WTC11 (cell line): ENCODE measurements at regions not wholly inside any gene's neighbourhood (a gene's known extent, or its start where the extent isn't known, plus 50 kb on each side); places are given as distances from the start of the nearest gene placed in this dataset.

Source experiments
- ATAC-seq: fragments of 200-7000 bp; cut with Tn5 transposase; 2 replicates; pipeline ENCODE4 v1.10.0; 2021; ENCODE audit warnings: mild to moderate bottlenecking, moderate library complexity
- CTCF ChIA-PET: fragments of 300-600 bp; sonication (Branson Sonifier 250); formaldehyde crosslinking; loops from one replicate; lab custom pipeline; 2021; ENCODE audit warnings: antibody characterized with exemption; lab: Charles Lee
- POLR2A ChIA-PET: fragments of 350-600 bp; sonication (Branson Sonifier 250); formaldehyde crosslinking; loops from one replicate; lab custom pipeline; 2021; ENCODE audit warnings: antibody characterized with exemption; lab: Charles Lee
- DNase-seq: peaks from one replicate; pipeline ENCODE4 v3.0.0; 2021; ENCODE audit warnings: low spot score
- H3K27ac Mint-ChIP-seq: 2 replicates; pipeline ENCODE4 v1.8.0; 2021; ENCODE audit warnings: mixed read lengths
- H3K27me3 Mint-ChIP-seq: 2 replicates; pipeline ENCODE4 v1.8.0; 2021; ENCODE audit warnings: low read depth, mild to moderate bottlenecking, moderate library complexity, mixed read lengths
- H3K36me3 Mint-ChIP-seq: 2 replicates; pipeline ENCODE4 v1.8.0; 2021; ENCODE audit warnings: mixed read lengths
- H3K4me1 Mint-ChIP-seq: 2 replicates; pipeline ENCODE4 v1.8.0; 2022; ENCODE audit warnings: mixed read lengths
- H3K4me3 Mint-ChIP-seq: 2 replicates; pipeline ENCODE4 v1.8.0; 2021; ENCODE audit warnings: mild to moderate bottlenecking, moderate library complexity, mixed read lengths
- H3K9me3 Mint-ChIP-seq: 2 replicates; pipeline ENCODE4 v1.8.0; 2021; ENCODE audit warnings: mixed read lengths
- AFF4 ChIP-seq: sonication (generic); formaldehyde crosslinking; IDR thresholded peaks from 2 replicates; pipeline ENCODE4 v1.8.1; 2023; ENCODE audit warnings: mild to moderate bottlenecking, missing genetic modification reagents, borderline replicate concordance
- CBFB ChIP-seq: sonication (generic); formaldehyde crosslinking; IDR thresholded peaks from 2 replicates; pipeline ENCODE4 v1.8.1; 2022; ENCODE audit warnings: mild to moderate bottlenecking, low read depth, missing genetic modification reagents
- CREB1 ChIP-seq: sonication (generic); formaldehyde crosslinking; IDR thresholded peaks from 2 replicates; pipeline ENCODE4 v1.8.0; 2023; ENCODE audit warnings: mild to moderate bottlenecking, missing genetic modification reagents
- ELF4 ChIP-seq: sonication (generic); formaldehyde crosslinking; IDR thresholded peaks from 2 replicates; pipeline ENCODE4 v1.8.1; 2022; ENCODE audit warnings: low read depth, mild to moderate bottlenecking, moderate library complexity, missing genetic modification reagents
- EMX1 ChIP-seq: fragments of 250-450 bp; sonication (Bioruptor Pico); IDR thresholded peaks from 2 replicates; pipeline ENCODE4 v1.8.0; 2021; ENCODE audit warnings: mild to moderate bottlenecking
- GTF2I ChIP-seq: fragments of 250-450 bp; sonication (Bioruptor Pico); conservative IDR thresholded peaks from 2 replicates; pipeline ENCODE4 v1.4.0; 2021; ENCODE audit warnings: mild to moderate bottlenecking
- JAZF1 ChIP-seq: fragments of 250-450 bp; sonication (Bioruptor Pico); IDR thresholded peaks from 2 replicates; pipeline ENCODE4 v1.9.0; 2021; ENCODE audit warnings: moderate library complexity, mild to moderate bottlenecking, inconsistent platforms
- NR1H2 ChIP-seq: sonication (generic); formaldehyde crosslinking; IDR thresholded peaks from 2 replicates; pipeline ENCODE4 v1.9.0; 2021; ENCODE audit warnings: mild to moderate bottlenecking, moderate library complexity, missing genetic modification reagents
- NR2C2 ChIP-seq: sonication (generic); formaldehyde crosslinking; IDR thresholded peaks from 2 replicates; pipeline ENCODE4 v1.8.0; 2022; ENCODE audit warnings: mild to moderate bottlenecking, missing genetic modification reagents
- NR3C1 ChIP-seq: sonication (generic); formaldehyde crosslinking; conservative IDR thresholded peaks from 2 replicates; pipeline ENCODE4 v1.8.1; 2023; ENCODE audit warnings: low read depth, mild to moderate bottlenecking, missing genetic modification reagents
- RORB ChIP-seq: fragments of 250-450 bp; sonication (Bioruptor Pico); IDR thresholded peaks from 2 replicates; pipeline ENCODE4 v1.9.0; 2021; ENCODE audit warnings: mild to moderate bottlenecking
- SMAD3 ChIP-seq: sonication (generic); formaldehyde crosslinking; IDR thresholded peaks from 2 replicates; pipeline ENCODE4 v1.8.0; 2022; ENCODE audit warnings: missing genetic modification reagents, mild to moderate bottlenecking, borderline replicate concordance
- ZBTB21 ChIP-seq: sonication (generic); formaldehyde crosslinking; IDR thresholded peaks from 2 replicates; pipeline ENCODE4 v1.8.1; 2023; ENCODE audit warnings: mild to moderate bottlenecking, missing genetic modification reagents, borderline replicate concordance
- ZMAT4 ChIP-seq: fragments of 250-450 bp; sonication (Bioruptor Pico); IDR thresholded peaks from 2 replicates; pipeline ENCODE4 v1.9.0; 2021; ENCODE audit warnings: mild to moderate bottlenecking
- ZNF423 ChIP-seq: fragments of 250-450 bp; sonication (Bioruptor Pico); IDR thresholded peaks from 2 replicates; pipeline ENCODE4 v2.1.2; 2022; ENCODE audit warnings: mild to moderate bottlenecking, moderate library complexity
- TF ChIP-seq, protein P1 (sequence below): sonication (generic); formaldehyde crosslinking; IDR thresholded peaks from 2 replicates; pipeline ENCODE4 v1.8.1; 2023; ENCODE audit warnings: mild to moderate bottlenecking, missing genetic modification reagents, moderate library complexity
- TF ChIP-seq, protein P2 (sequence below): sonication (generic); formaldehyde crosslinking; IDR thresholded peaks from 2 replicates; pipeline ENCODE4 v1.8.1; 2023; ENCODE audit warnings: mild to moderate bottlenecking, missing genetic modification reagents
- TF ChIP-seq, protein P3 (sequence below): sonication (generic); formaldehyde crosslinking; IDR thresholded peaks from 2 replicates; pipeline ENCODE4 v1.8.1; 2023; ENCODE audit warnings: mild to moderate bottlenecking, moderate library complexity, missing genetic modification reagents
- TF ChIP-seq, protein P4 (sequence below): sonication (generic); formaldehyde crosslinking; IDR thresholded peaks from 2 replicates; pipeline ENCODE4 v1.8.0; 2023; ENCODE audit warnings: missing genetic modification reagents
- TF ChIP-seq, protein P5 (sequence below): fragments of 250-450 bp; sonication (Bioruptor Pico); IDR thresholded peaks from 2 replicates; pipeline ENCODE4 v2.1.2; 2022; ENCODE audit warnings: mild to moderate bottlenecking, moderate library complexity
- TF ChIP-seq, protein P6 (sequence below): sonication (generic); formaldehyde crosslinking; IDR thresholded peaks from 2 replicates; pipeline ENCODE4 v1.8.0; 2022; ENCODE audit warnings: mild to moderate bottlenecking, missing genetic modification reagents
- TF ChIP-seq, protein P7 (sequence below): sonication (generic); formaldehyde crosslinking; IDR thresholded peaks from 2 replicates; pipeline ENCODE4 v1.8.1; 2022; ENCODE audit warnings: mild to moderate bottlenecking, moderate library complexity, missing genetic modification reagents

DNA sequence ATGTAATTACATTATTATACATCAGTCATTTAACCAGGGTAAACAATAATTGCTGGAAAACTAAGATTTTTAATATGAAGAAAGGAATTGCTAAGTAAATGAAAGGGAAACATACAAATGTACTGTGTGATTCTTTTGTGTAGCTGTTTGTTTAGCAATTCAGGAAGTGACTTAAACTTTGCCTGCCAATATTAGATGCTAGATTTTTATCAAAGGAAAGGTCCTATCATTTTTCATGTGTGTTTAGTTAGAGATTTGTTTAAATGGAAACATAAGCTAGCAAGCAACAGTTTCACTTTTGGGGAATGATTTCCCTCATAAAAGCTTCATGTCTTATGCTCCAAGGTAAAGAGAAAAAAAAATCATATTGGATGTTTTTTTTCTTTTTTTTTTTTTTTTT is 95.1 kb upstream of the LIMCH1 start (continued):
- TF ChIP-seq, protein P1, sequence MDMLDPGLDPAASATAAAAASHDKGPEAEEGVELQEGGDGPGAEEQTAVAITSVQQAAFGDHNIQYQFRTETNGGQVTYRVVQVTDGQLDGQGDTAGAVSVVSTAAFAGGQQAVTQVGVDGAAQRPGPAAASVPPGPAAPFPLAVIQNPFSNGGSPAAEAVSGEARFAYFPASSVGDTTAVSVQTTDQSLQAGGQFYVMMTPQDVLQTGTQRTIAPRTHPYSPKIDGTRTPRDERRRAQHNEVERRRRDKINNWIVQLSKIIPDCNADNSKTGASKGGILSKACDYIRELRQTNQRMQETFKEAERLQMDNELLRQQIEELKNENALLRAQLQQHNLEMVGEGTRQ (CRISPR knock-in tag): no peak
- TF ChIP-seq SMAD3 (CRISPR knock-in tag): no peak
- TF ChIP-seq, protein P2, sequence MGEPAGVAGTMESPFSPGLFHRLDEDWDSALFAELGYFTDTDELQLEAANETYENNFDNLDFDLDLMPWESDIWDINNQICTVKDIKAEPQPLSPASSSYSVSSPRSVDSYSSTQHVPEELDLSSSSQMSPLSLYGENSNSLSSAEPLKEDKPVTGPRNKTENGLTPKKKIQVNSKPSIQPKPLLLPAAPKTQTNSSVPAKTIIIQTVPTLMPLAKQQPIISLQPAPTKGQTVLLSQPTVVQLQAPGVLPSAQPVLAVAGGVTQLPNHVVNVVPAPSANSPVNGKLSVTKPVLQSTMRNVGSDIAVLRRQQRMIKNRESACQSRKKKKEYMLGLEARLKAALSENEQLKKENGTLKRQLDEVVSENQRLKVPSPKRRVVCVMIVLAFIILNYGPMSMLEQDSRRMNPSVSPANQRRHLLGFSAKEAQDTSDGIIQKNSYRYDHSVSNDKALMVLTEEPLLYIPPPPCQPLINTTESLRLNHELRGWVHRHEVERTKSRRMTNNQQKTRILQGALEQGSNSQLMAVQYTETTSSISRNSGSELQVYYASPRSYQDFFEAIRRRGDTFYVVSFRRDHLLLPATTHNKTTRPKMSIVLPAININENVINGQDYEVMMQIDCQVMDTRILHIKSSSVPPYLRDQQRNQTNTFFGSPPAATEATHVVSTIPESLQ (CRISPR knock-in tag): no peak
- TF ChIP-seq JAZF1 (CRISPR knock-in tag): no peak
- no peak for TF ChIP-seq NR3C1 (CRISPR knock-in tag)
- no peak for TF ChIP-seq CREB1 (CRISPR knock-in tag)
- TF ChIP-seq GTF2I (CRISPR knock-in tag): no peak
- no peak for TF ChIP-seq ZNF423 (CRISPR knock-in tag)
- no peak for TF ChIP-seq RORB (CRISPR knock-in tag)
- no peak for TF ChIP-seq NR2C2 (CRISPR knock-in tag)
- TF ChIP-seq CBFB (CRISPR knock-in tag): no peak

- Mint-ChIP-seq H3K4me1 (peaks cover 6% of the 10 kb centered on the region), H3K4me3 (no peak overlapping the region), H3K36me3 (no peaks in the 10 kb centered on the region), H3K9me3 (no peaks in the 10 kb centered on the region), H3K27me3 (no peaks in the 10 kb centered on the region), H3K27ac (no peak overlapping the region)
- ATAC-seq (no peak), DNase-seq (no peak)
- CTCF ChIA-PET: interaction anchor here (1.0 kb wide), 1 partner anchor 28 kb away, joined by 3 read pairs; no protein-coding TSS in a partner anchor
- TF ChIP-seq, protein P3, sequence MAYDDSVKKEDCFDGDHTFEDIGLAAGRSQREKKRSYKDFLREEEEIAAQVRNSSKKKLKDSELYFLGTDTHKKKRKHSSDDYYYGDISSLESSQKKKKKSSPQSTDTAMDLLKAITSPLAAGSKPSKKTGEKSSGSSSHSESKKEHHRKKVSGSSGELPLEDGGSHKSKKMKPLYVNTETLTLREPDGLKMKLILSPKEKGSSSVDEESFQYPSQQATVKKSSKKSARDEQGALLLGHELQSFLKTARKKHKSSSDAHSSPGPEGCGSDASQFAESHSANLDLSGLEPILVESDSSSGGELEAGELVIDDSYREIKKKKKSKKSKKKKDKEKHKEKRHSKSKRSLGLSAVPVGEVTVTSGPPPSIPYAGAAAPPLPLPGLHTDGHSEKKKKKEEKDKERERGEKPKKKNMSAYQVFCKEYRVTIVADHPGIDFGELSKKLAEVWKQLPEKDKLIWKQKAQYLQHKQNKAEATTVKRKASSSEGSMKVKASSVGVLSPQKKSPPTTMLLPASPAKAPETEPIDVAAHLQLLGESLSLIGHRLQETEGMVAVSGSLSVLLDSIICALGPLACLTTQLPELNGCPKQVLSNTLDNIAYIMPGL (CRISPR knock-in tag): no peak
- TF ChIP-seq ZBTB21 (CRISPR knock-in tag) (no peak), AFF4 (CRISPR knock-in tag) (no peak), ELF4 (CRISPR knock-in tag) (no peak), NR2C2 (CRISPR knock-in tag) (no peak), ZMAT4 (CRISPR knock-in tag) (no peak), EMX1 (CRISPR knock-in tag) (no peak), NR1H2 (no peak), SMAD3 (CRISPR knock-in tag) (no peak), RORB (CRISPR knock-in tag) (no peak)
- TF ChIP-seq, protein P4, sequence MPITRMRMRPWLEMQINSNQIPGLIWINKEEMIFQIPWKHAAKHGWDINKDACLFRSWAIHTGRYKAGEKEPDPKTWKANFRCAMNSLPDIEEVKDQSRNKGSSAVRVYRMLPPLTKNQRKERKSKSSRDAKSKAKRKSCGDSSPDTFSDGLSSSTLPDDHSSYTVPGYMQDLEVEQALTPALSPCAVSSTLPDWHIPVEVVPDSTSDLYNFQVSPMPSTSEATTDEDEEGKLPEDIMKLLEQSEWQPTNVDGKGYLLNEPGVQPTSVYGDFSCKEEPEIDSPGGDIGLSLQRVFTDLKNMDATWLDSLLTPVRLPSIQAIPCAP: no peak
- TF ChIP-seq, protein P5, sequence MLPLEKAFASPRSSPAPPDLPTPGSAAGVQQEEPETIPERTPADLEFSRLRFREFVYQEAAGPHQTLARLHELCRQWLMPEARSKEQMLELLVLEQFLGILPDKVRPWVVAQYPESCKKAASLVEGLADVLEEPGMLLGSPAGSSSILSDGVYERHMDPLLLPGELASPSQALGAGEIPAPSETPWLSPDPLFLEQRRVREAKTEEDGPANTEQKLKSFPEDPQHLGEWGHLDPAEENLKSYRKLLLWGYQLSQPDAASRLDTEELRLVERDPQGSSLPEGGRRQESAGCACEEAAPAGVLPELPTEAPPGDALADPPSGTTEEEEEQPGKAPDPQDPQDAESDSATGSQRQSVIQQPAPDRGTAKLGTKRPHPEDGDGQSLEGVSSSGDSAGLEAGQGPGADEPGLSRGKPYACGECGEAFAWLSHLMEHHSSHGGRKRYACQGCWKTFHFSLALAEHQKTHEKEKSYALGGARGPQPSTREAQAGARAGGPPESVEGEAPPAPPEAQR (CRISPR knock-in tag): no peak
- TF ChIP-seq, protein P6, sequence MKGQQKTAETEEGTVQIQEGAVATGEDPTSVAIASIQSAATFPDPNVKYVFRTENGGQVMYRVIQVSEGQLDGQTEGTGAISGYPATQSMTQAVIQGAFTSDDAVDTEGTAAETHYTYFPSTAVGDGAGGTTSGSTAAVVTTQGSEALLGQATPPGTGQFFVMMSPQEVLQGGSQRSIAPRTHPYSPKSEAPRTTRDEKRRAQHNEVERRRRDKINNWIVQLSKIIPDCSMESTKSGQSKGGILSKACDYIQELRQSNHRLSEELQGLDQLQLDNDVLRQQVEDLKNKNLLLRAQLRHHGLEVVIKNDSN (CRISPR knock-in tag): no peak
- TF ChIP-seq, protein P7, sequence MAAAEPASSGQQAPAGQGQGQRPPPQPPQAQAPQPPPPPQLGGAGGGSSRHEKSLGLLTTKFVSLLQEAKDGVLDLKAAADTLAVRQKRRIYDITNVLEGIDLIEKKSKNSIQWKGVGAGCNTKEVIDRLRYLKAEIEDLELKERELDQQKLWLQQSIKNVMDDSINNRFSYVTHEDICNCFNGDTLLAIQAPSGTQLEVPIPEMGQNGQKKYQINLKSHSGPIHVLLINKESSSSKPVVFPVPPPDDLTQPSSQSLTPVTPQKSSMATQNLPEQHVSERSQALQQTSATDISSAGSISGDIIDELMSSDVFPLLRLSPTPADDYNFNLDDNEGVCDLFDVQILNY (CRISPR knock-in tag): no peak
- POLR2A ChIA-PET: no interaction called here
Measured at GRCh38 chr4:41443340-41444079, 94.4 kb upstream of the LIMCH1 start.
